Keratinocyte (primary cell): ENCODE measurements at regions not wholly inside any gene's neighbourhood (a gene's known extent, or its start where the extent isn't known, plus 50 kb on each side); places are given as distances from the start of the nearest gene placed in this dataset.

ENCODE experiments used
- DNase-seq: peaks from one replicate; pipeline ENCODE4 v3.0.0-alpha.2; 2011; ENCODE audit warnings: low read depth, missing footprints, low spot score
- FAIRE-seq: peaks from 2 replicates; lab custom pipeline; 2011; peaks lifted over from hg19 to GRCh38; lab: Jason Lieb, UNC
- H2AFZ ChIP-seq: 2 replicates; pipeline ENCODE4 v1.6.0; 2012; ENCODE audit warnings: low read length, control low read depth, inconsistent platforms; ENCODE audit not compliant: control insufficient read depth
- H3K27ac ChIP-seq: 2 replicates; pipeline ENCODE4 v1.5.1; 2011; ENCODE audit warnings: low read length; ENCODE audit not compliant: control insufficient read depth, insufficient read depth
- H3K27me3 ChIP-seq: 3 replicates; pipeline ENCODE4 v1.6.0; 2011; ENCODE audit warnings: low read length; ENCODE audit not compliant: control insufficient read depth, insufficient read depth; ENCODE audit errors: extremely low read depth
- H3K36me3 ChIP-seq, 2 experiments: 2 replicates in 1 of 2; 3 replicates in 1 of 2; pipeline ENCODE4 v1.5.1; 2011; ENCODE audit warnings: low read length in 2 of 2, mild to moderate bottlenecking in 1 of 2; ENCODE audit not compliant: control insufficient read depth in 2 of 2, insufficient read depth in 2 of 2; ENCODE audit errors: extremely low read depth in 1 of 2
- H3K4me1 ChIP-seq: 3 replicates; pipeline ENCODE4 v1.5.1; 2011; ENCODE audit warnings: low read length; ENCODE audit not compliant: control insufficient read depth, insufficient read depth; ENCODE audit errors: extremely low read depth
- H3K4me2 ChIP-seq: 3 replicates; pipeline ENCODE4 v1.6.0; 2011; ENCODE audit warnings: low read depth, low read length; ENCODE audit not compliant: control insufficient read depth, insufficient read depth; ENCODE audit errors: extremely low read depth
- H3K4me3 ChIP-seq, 3 experiments: fragments of 200-600 bp in 1 of 3; sonication (generic) in 1 of 3; 2 replicates in 2 of 3; 3 replicates in 1 of 3; pipeline ENCODE4 v1.5.1; 2011 to 2016; ENCODE audit warnings: low read length in 3 of 3, mild to moderate bottlenecking in 3 of 3, control low read depth in 2 of 3, inconsistent platforms in 1 of 3, low read depth in 1 of 3, mixed read lengths in 1 of 3, mixed run types in 1 of 3, moderate library complexity in 1 of 3; ENCODE audit not compliant: control insufficient read depth in 2 of 3, insufficient read depth in 2 of 3; ENCODE audit errors: extremely low read depth in 1 of 3
- H3K79me2 ChIP-seq: 2 replicates; pipeline ENCODE4 v1.6.0; 2012; ENCODE audit warnings: low read length; ENCODE audit not compliant: control insufficient read depth, insufficient read depth
- H3K9ac ChIP-seq: 3 replicates; pipeline ENCODE4 v1.6.0; 2011; ENCODE audit warnings: low read length; ENCODE audit not compliant: control insufficient read depth, insufficient read depth; ENCODE audit errors: extremely low read depth
- H3K9me1 ChIP-seq: 3 replicates; pipeline ENCODE4 v1.6.0; 2011; ENCODE audit warnings: low read length; ENCODE audit not compliant: control insufficient read depth, insufficient read depth; ENCODE audit errors: extremely low read depth
- H3K9me3 ChIP-seq: 2 replicates; pipeline ENCODE4 v1.5.1; 2012; ENCODE audit warnings: low read depth, low read length; ENCODE audit not compliant: control insufficient read depth
- H4K20me1 ChIP-seq: 3 replicates; pipeline ENCODE4 v1.6.0; 2011; ENCODE audit warnings: low read length; ENCODE audit not compliant: control insufficient read depth, insufficient read depth; ENCODE audit errors: extremely low read depth
- EZH2 ChIP-seq: IDR thresholded peaks from one replicate; pipeline ENCODE4 v1.6.1; 2012; ENCODE audit warnings: inconsistent platforms, mild to moderate bottlenecking, low read length, moderate library complexity
- dilution Hi-C: fragments of 300-500 bp; cut with MboI; formaldehyde crosslinking; loops from one replicate; pipeline ENCODE4 v1.7.0; 2020; ENCODE audit warnings: low sequenced_read_pairs; ENCODE audit not compliant: extremely low pct_ligation_motif_present
- TF ChIP-seq, protein P1 (sequence below), 3 experiments: IDR thresholded peaks in 1 of 3; conservative IDR thresholded peaks in 1 of 3; optimal IDR thresholded peaks in 1 of 3; 2 replicates in 2 of 3; 3 replicates in 1 of 3; pipeline versions ENCODE3 to v1.5.1; 2011; ENCODE audit warnings: low read length in 3 of 3, mild to moderate bottlenecking in 3 of 3, moderate library complexity in 2 of 3, control low read depth in 1 of 3, inconsistent platforms in 1 of 3; ENCODE audit not compliant: insufficient read depth in 2 of 3; ENCODE audit errors: extremely low read depth in 1 of 3

DNA sequence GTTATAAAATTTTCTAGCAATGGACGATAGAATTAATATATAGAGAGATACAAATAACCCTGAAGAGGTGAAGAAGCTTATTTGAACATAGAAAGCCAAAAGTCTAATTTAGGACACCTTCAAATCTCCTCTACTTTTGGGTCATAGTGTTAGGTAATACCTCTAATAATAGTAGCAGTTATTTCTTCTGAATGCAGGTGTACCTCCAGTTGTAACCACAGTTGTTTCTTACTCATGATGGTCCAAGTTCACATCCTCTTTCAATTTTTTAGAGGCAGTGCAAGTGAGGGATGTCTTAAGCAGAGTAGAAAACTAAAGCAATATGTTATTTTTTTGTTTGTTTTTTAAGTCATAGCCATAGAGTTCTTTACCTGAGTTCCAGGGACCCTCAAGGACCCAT, 429.5 kb downstream of the CCDC85A start:
- no peak overlapping the region for H3K4me3 ChIP-seq
- H3K27me3 ChIP-seq, result no peaks in the 10 kb centered on the region
- H3K27ac ChIP-seq, result no peak overlapping the region
- dilution Hi-C loops, result no loop called here
- no peaks in the 10 kb centered on the region for H4K20me1 ChIP-seq
- H3K4me1 ChIP-seq, result no peaks in the 10 kb centered on the region
- no peaks in the 10 kb centered on the region for H3K36me3 ChIP-seq
- TF ChIP-seq, protein P1, sequence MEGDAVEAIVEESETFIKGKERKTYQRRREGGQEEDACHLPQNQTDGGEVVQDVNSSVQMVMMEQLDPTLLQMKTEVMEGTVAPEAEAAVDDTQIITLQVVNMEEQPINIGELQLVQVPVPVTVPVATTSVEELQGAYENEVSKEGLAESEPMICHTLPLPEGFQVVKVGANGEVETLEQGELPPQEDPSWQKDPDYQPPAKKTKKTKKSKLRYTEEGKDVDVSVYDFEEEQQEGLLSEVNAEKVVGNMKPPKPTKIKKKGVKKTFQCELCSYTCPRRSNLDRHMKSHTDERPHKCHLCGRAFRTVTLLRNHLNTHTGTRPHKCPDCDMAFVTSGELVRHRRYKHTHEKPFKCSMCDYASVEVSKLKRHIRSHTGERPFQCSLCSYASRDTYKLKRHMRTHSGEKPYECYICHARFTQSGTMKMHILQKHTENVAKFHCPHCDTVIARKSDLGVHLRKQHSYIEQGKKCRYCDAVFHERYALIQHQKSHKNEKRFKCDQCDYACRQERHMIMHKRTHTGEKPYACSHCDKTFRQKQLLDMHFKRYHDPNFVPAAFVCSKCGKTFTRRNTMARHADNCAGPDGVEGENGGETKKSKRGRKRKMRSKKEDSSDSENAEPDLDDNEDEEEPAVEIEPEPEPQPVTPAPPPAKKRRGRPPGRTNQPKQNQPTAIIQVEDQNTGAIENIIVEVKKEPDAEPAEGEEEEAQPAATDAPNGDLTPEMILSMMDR (optimal IDR thresholded peaks at IDR 0.05 in 1 of 3, IDR thresholded peaks at IDR 0.05 in 1 of 3, conservative IDR thresholded peaks at IDR 0.05 in 1 of 3; ENCODE audit: extremely low read depth in 1 of 3, insufficient read depth in 2 of 3, low read length in 3 of 3), result no peak
- no peak for TF ChIP-seq EZH2
- no peaks in the 10 kb centered on the region for H3K9me3 ChIP-seq
- DNase-seq, result no peak
- H3K9ac ChIP-seq, result no peak overlapping the region
- FAIRE-seq, result no peak
- no peaks in the 10 kb centered on the region for H3K79me2 ChIP-seq
- H3K4me2 ChIP-seq, result no peak overlapping the region
- no peak overlapping the region for H2AFZ ChIP-seq
- H3K9me1 ChIP-seq, result no peaks in the 10 kb centered on the region

DNA sequence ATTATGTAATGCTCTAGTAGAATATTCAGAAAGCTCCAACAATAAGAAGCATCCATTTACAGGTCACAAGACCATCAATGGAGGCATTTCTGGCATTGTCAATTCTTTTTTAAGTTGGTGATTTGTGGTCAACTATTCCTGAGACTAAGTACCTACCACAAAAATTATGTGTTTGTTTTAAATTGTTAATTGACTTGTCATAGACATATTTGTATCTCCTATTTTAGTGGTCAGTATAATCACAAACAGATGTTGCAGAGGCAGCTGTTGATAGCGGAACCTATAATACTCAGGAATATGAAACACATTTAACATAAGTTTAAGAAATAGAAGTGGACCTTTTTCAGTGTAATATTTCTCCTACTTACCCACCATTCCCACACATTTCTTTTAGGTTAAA, 430.1 kb downstream of the CCDC85A start:
- H3K4me1 ChIP-seq, result no peaks in the 10 kb centered on the region
- no peaks in the 10 kb centered on the region for H3K9me3 ChIP-seq
- H2AFZ ChIP-seq, result no peak overlapping the region
- H3K9ac ChIP-seq, result no peak overlapping the region
- TF ChIP-seq EZH2, result no peak
- TF ChIP-seq, protein P1 (optimal IDR thresholded peaks at IDR 0.05 in 1 of 3, IDR thresholded peaks at IDR 0.05 in 1 of 3, conservative IDR thresholded peaks at IDR 0.05 in 1 of 3; ENCODE audit: extremely low read depth in 1 of 3, insufficient read depth in 2 of 3, low read length in 3 of 3), result no peak
- no peaks in the 10 kb centered on the region for H3K9me1 ChIP-seq
- no peak overlapping the region for H3K4me3 ChIP-seq
- H3K79me2 ChIP-seq, result no peaks in the 10 kb centered on the region
- H3K4me2 ChIP-seq, result no peak overlapping the region
- FAIRE-seq, result no peak
- H3K27me3 ChIP-seq, result no peaks in the 10 kb centered on the region
- DNase-seq, result no peak
- no peaks in the 10 kb centered on the region for H4K20me1 ChIP-seq
- dilution Hi-C loops, result no loop called here
- no peaks in the 10 kb centered on the region for H3K36me3 ChIP-seq
- no peak overlapping the region for H3K27ac ChIP-seq
